ENCODE measurements at regions not wholly inside any gene's neighbourhood (a gene's known extent, or its start where the extent isn't known, plus 50 kb on each side); places are given as distances from the start of the nearest gene placed in this dataset.
"Not testable (repeated sequence)": the region's sequence is repeated elsewhere in the genome, so short reads cannot be mapped to it uniquely, and the experiment has no call there.

DNA sequence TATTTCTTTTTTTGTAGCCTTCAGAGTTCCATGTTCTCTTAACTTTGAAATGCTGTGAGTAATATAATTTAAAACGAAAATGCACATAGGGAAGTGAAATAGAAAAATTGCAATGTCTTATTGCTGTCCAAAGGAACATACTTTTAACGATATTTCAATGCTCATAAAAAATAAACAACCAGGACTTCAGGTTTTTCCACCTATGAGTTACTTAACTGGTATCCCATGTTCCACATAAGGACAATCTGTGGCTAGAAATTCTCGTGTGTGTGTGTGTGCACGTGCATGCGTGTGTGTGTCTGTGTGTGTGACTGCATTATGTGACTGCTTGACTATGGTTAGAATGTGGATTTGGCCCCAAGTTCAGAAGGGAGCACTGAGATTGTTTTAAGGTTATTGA, 200.8 kb upstream of the ADGRL4 start:
- no peak overlapping the region for H3K27ac ChIP-seq
- H3K9me3 ChIP-seq (replicated peaks): no peaks in the 10 kb centered on the region
- no peaks in the 10 kb centered on the region for H3K27me3 ChIP-seq
- no peaks in the 10 kb centered on the region for H3K36me3 ChIP-seq
- H3K4me3 ChIP-seq: no peak overlapping the region
- no peak for DNase-seq
- no peaks in the 10 kb centered on the region for H3K4me1 ChIP-seq

- no peaks in the 10 kb centered on the region for H3K4me1 ChIP-seq
- no peak for DNase-seq
- H3K4me3 ChIP-seq: no peak overlapping the region
- no peaks in the 10 kb centered on the region for H3K36me3 ChIP-seq
- H3K27me3 ChIP-seq: no peaks in the 10 kb centered on the region
- H3K9me3 ChIP-seq (replicated peaks): no peaks in the 10 kb centered on the region
- no peak overlapping the region for H3K27ac ChIP-seq
Observed at GRCh38 chr1:79204779-79205479, 198.4 kb upstream of the ADGRL4 start.

GRCh38 chr1:79198832-79199231, 192.3 kb upstream of the ADGRL4 start:
- no peak overlapping the region for H3K4me3 ChIP-seq
- no peaks in the 10 kb centered on the region for H3K36me3 ChIP-seq
- no peak overlapping the region for H3K27ac ChIP-seq
- DNase-seq: no peak
- no peaks in the 10 kb centered on the region for H3K27me3 ChIP-seq
- no peaks in the 10 kb centered on the region for H3K4me1 ChIP-seq
- no peaks in the 10 kb centered on the region for H3K9me3 ChIP-seq (replicated peaks)

- no peak overlapping the region for H3K27ac ChIP-seq
- no peaks in the 10 kb centered on the region for H3K9me3 ChIP-seq (replicated peaks)
- H3K27me3 ChIP-seq: no peaks in the 10 kb centered on the region
- H3K4me3 ChIP-seq: no peak overlapping the region
- peak in 1 of 2 experiments; percentile 52 for DNase-seq
- H3K36me3 ChIP-seq: no peaks in the 10 kb centered on the region
- no peaks in the 10 kb centered on the region for H3K4me1 ChIP-seq
Observed at GRCh38 chr1:79197421-79197820, 190.9 kb upstream of the ADGRL4 start.

GRCh38 chr1:79196211-79196610, 189.7 kb upstream of the ADGRL4 start:
- Histone ChIP-seq H3K27me3 (no peaks in the 10 kb centered on the region), H3K9me3 (replicated peaks) (no peaks in the 10 kb centered on the region), H3K36me3 (no peaks in the 10 kb centered on the region), H3K27ac (no peak overlapping the region), H3K4me3 (no peak overlapping the region), H3K4me1 (no peaks in the 10 kb centered on the region)
- DNase-seq: no peak

GRCh38 chr1:79193211-79194079, 186.9 kb upstream of the ADGRL4 start:
- Histone ChIP-seq H3K27ac (no peak overlapping the region), H3K27me3 (no peaks in the 10 kb centered on the region), H3K9me3 (replicated peaks) (no peaks in the 10 kb centered on the region), H3K4me1 (peaks cover 8% of the 10 kb centered on the region), H3K4me3 (no peak overlapping the region), H3K36me3 (no peaks in the 10 kb centered on the region)
- no peak for DNase-seq

GRCh38 chr1:79190074-79190473, 183.5 kb upstream of the ADGRL4 start:
- Histone ChIP-seq H3K4me3 (no peak overlapping the region), H3K27ac (no peak overlapping the region), H3K9me3 (replicated peaks) (no peaks in the 10 kb centered on the region), H3K4me1 (peaks cover 14% of the 10 kb centered on the region), H3K36me3 (no peaks in the 10 kb centered on the region), H3K27me3 (no peaks in the 10 kb centered on the region)
- DNase-seq: no peak

- Histone ChIP-seq H3K27me3 (no peaks in the 10 kb centered on the region), H3K27ac (peak overlapping the region; percentile 6; the same call in 1 of the 2 replicates), H3K36me3 (no peaks in the 10 kb centered on the region), H3K4me3 (no peak overlapping the region), H3K4me1 (peaks cover 14% of the 10 kb centered on the region), H3K9me3 (replicated peaks) (no peaks in the 10 kb centered on the region)
- peak in 1 of 2 experiments; percentile 35 for DNase-seq
Observed at GRCh38 chr1:79188337-79188736, 181.8 kb upstream of the ADGRL4 start.

DNA sequence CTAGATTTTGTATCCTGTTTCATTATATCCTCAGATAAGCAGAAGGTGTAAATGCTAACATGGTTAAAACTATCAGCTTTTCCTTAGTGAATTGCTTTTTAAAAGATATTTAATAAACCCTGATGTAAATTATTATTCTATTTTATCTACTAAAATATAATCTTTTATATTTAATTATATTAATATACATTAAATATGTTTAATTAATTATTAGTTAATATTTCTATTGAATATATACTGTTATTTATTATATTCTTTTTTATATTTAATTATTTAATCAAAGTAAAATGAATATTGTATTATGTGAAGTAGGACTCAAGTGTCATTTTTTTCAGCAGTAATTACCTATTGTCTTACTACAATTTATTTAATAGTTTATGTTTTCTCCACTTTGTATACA, 179.7 kb upstream of the ADGRL4 start:
- Histone ChIP-seq H3K27me3 (no peaks in the 10 kb centered on the region), H3K36me3 (no peaks in the 10 kb centered on the region), H3K4me3 (no peak overlapping the region), H3K4me1 (peaks cover 14% of the 10 kb centered on the region), H3K9me3 (replicated peaks) (no peaks in the 10 kb centered on the region), H3K27ac (no peak overlapping the region)
- DNase-seq: no peak

DNA sequence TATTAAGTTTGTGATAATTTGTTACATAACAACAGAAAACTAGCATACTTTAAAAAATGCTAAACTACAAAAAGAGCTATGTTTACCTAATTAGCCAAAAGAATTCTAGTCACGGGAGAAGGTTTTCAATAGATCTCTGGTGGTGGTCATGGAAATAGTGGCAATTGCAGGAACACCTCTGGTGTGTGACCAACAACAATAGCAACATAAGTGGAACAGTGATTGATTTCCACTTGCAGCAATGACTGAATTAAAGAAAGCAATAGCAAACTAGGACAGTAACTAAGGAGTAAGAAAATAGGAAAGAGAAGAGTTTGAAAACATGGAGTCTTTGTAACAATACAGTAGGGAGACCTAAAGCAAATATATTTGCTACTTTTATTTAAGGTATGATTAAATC, 171.3 kb upstream of the ADGRL4 start:
- DNase-seq: no peak

DNA sequence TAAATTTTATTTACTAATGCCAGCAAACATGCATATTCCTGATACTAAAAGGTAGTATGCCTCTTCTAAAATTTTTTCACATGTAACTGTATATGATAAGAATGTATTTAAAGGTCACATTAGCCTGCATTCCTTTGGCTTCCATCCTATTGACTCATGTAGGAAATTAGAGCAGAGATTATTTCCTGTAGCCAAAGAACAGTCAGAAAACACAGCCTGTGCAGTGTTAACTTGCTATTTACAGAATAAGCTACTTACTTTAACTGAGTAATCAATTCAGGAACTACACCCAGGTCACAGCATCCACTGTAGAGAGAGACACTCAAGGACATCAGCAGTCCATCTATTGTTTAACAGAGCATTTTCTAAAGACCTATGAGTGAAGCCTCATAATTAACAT, 154.5 kb upstream of the ADGRL4 start:
- Histone ChIP-seq H3K9me3 (replicated peaks) (no peaks in the 10 kb centered on the region), H3K4me1 (peaks cover 9% of the 10 kb centered on the region), H3K27ac (no peak overlapping the region), H3K27me3 (no peaks in the 10 kb centered on the region), H3K36me3 (no peaks in the 10 kb centered on the region), H3K4me3 (no peak overlapping the region)
- DNase-seq: peak in 1 of 2 experiments; percentile 12

More for the DNA sequence above, 171.3 kb upstream of the ADGRL4 start:
- no peak overlapping the region for H3K27ac ChIP-seq
- no peaks in the 10 kb centered on the region for H3K4me1 ChIP-seq
- no peaks in the 10 kb centered on the region for H3K36me3 ChIP-seq
- H3K4me3 ChIP-seq: no peak overlapping the region
- H3K27me3 ChIP-seq: no peaks in the 10 kb centered on the region
- no peaks in the 10 kb centered on the region for H3K9me3 ChIP-seq (replicated peaks)

DNA sequence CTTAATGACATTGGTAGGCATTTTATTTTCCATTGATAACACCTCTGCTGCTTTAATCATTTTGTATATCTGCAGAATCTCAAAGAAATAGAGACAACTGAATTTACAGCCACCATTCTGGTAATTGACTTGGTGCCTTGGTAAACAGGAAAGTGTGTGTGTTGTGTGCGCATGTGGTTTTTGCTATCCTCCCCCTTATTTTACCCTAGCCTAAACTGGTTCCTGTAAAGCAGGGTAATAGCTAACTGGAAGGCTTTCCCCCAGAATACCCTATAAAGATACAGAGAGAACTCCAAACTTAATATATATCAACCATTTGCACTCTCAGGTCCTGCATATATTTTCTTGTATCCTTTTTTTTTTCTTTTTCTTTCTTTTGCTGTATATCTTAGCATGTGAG, 149.5 kb upstream of the ADGRL4 start:
- DNase-seq: no peak
- Histone ChIP-seq H3K36me3 (no peaks in the 10 kb centered on the region), H3K27ac (no peak overlapping the region), H3K9me3 (replicated peaks) (no peaks in the 10 kb centered on the region), H3K4me1 (peaks cover 6% of the 10 kb centered on the region), H3K4me3 (no peak overlapping the region), H3K27me3 (no peaks in the 10 kb centered on the region)

DNA sequence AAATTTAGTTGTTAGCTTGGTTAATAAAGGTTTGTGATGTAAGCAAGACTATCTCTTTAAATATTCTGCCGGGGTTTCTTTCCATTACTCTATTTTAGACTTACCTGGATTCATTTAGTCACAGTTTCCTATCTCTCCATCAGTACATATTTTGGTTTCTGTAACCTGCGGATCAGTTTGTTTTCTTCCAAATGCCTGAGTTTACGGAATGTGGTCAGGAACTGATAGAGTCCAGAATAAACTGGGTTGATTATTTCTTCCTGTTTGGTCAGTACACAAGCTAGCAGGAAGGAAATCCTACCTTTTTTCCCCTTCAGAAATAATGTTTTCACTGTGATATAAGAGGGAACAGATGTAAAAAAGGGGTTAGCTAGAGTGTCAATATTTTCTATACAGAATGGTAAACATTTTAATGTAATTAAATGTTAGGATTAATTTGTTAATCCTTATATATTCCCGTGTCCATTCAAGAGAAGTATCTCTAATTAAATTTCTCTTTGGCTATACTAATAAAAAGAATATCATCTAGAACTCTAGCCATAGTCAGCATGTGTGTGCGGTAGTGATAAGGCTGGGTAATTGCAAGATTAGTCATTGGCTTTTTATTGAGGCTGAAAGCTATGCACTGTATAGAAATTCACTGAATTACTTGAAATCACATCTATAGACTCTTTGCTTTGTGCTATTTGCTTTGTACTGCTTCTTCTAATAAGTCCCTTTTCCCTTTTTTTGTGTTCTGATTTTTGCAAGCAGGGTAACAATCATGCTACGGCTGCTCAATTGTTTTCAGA, 144.7 kb upstream of the ADGRL4 start:
- Histone ChIP-seq H3K9me3 (replicated peaks) (no peaks in the 10 kb centered on the region), H3K36me3 (no peaks in the 10 kb centered on the region), H3K27ac (no peak overlapping the region), H3K27me3 (no peaks in the 10 kb centered on the region), H3K4me3 (no peak overlapping the region), H3K4me1 (no peaks in the 10 kb centered on the region)
- DNase-seq: no peak

DNA sequence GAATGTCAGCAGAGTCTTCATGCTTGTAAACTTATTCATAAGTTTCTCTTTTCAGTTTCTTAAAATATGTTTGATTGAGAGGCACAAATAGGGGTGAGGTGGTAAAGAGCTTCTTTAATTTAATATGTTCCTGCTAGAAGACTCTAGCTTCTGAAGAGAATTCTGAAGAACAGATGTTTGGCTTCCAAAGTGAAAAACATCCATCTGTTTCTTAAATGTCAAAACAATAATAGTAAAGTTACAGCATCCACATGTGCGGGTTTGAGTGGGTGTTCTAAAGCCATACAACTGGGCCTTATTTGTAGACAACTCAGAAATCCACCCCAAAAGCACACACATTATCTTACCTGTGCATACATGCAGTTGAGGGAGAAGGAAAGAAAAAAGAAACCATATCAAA, 144.0 kb upstream of the ADGRL4 start:
- Histone ChIP-seq H3K27ac (no peak overlapping the region), H3K4me1 (no peaks in the 10 kb centered on the region), H3K27me3 (no peaks in the 10 kb centered on the region), H3K9me3 (replicated peaks) (no peaks in the 10 kb centered on the region), H3K4me3 (no peak overlapping the region), H3K36me3 (no peaks in the 10 kb centered on the region)
- DNase-seq: no peak

GRCh38 chr1:79138227-79138626, 131.7 kb upstream of the ADGRL4 start:
- not testable (repeated sequence) for H3K4me3 ChIP-seq; DNase-seq; H3K9me3 ChIP-seq (replicated peaks); H3K4me1 ChIP-seq; H3K27me3 ChIP-seq; H3K27ac ChIP-seq; H3K36me3 ChIP-seq
